HCT116 (cell line): ENCODE measurements at regions not wholly inside any gene's neighbourhood (a gene's known extent, or its start where the extent isn't known, plus 50 kb on each side); places are given as distances from the start of the nearest gene placed in this dataset.
"Not testable (repeated sequence)": the region's sequence is repeated elsewhere in the genome, so short reads cannot be mapped to it uniquely, and the experiment has no call there.

ENCODE experiments used
- ATAC-seq: fragments of 200-7000 bp; cut with Tn5 transposase; 2 replicates; pipeline ENCODE4 v1.9.1; 2020; ENCODE audit warnings: mild to moderate bottlenecking, moderate library complexity
- BruUV-seq: library from RNA; stranded (reverse); fragments of 400-500 nt; replicated peaks from 2 replicates; lab custom pipeline; 2021; lab: Mats Ljungman, UMichigan
- CTCF ChIA-PET: fragments of 300-600 bp; sonication (Branson Sonifier 250); formaldehyde crosslinking; loops from one replicate; lab custom pipeline; 2021; ENCODE audit warnings: antibody characterized with exemption; lab: Charles Lee
- POLR2A ChIA-PET: fragments of 300-600, 350-600 bp; sonication (Branson Sonifier 250); formaldehyde crosslinking; loops from one replicate; lab custom pipeline; 2021; ENCODE audit warnings: antibody characterized with exemption; lab: Charles Lee
- RAD21 ChIA-PET, 2 experiments: fragments of 300-600 bp; sonication (Branson Sonifier 250); formaldehyde crosslinking; loops; one replicate each; lab custom pipeline; 2023; ENCODE audit warnings: low total read pairs in 2 of 2; ENCODE audit not compliant: uncharacterized antibody in 2 of 2, unreplicated experiment in 2 of 2, low non-redundant PET in 1 of 2; lab: Charles Lee
- DNase-seq: peaks from one replicate; pipeline ENCODE4 v3.0.0-alpha.2; 2010; ENCODE audit warnings: low read depth, low spot score
- H2AFZ ChIP-seq: fragments of 200-600 bp; shearing (Covaris generic), sonication (generic); 2 replicates; pipeline ENCODE4 v1.6.1; 2017; ENCODE audit warnings: low read depth, mixed run types, mixed read lengths, antibody characterized with exemption, low read length; ENCODE audit not compliant: poor library complexity, severe bottlenecking
- H3K27ac ChIP-seq: 2 replicates; pipeline ENCODE4 v1.5.1; 2012; ENCODE audit warnings: low read depth, low read length
- H3K27me3 ChIP-seq: fragments of 200-600 bp; sonication (generic); 2 replicates; pipeline ENCODE4 v1.6.1; 2016; ENCODE audit warnings: mixed run types, low read length, mixed read lengths; ENCODE audit not compliant: insufficient read depth
- H3K36me3 ChIP-seq, 2 experiments: fragments of 200-500 bp in 1 of 2; fragments of 200-600 bp in 1 of 2; sonication (Bioruptor generic) in 1 of 2; sonication (generic) in 1 of 2; 2 replicates each; pipeline versions ENCODE4 v1.5.1 to v1.6.1; 2014 to 2016; ENCODE audit warnings: low read length in 2 of 2, inconsistent platforms in 1 of 2, mixed read lengths in 1 of 2, mixed run types in 1 of 2; ENCODE audit not compliant: insufficient read depth in 2 of 2, control insufficient read depth in 1 of 2
- H3K4me1 ChIP-seq, 2 experiments: fragments of 200-600 bp in 1 of 2; sonication (generic) in 1 of 2; 2 replicates each; pipeline versions ENCODE4 v1.5.1 to v1.6.1; 2012 to 2017; ENCODE audit warnings: low read length in 2 of 2, inconsistent platforms in 1 of 2, mild to moderate bottlenecking in 1 of 2, mixed read lengths in 1 of 2, mixed run types in 1 of 2, moderate library complexity in 1 of 2; ENCODE audit not compliant: insufficient read depth in 2 of 2, control insufficient read depth in 1 of 2
- H3K4me2 ChIP-seq: fragments of 200-600 bp; sonication (generic); 2 replicates; pipeline ENCODE4 v1.6.1; 2017; ENCODE audit warnings: mixed run types, low read length, mixed read lengths
- H3K4me3 ChIP-seq, 2 experiments: fragments of 200-600 bp in 1 of 2; sonication (generic) in 1 of 2; replicated peaks in 1 of 2; 2 replicates each; pipeline ENCODE4 v1.5.1; 2011 to 2016; ENCODE audit warnings: low read length in 2 of 2, control low read depth in 1 of 2, low read depth in 1 of 2, mild to moderate bottlenecking in 1 of 2, mixed read lengths in 1 of 2, mixed run types in 1 of 2
- H3K79me2 ChIP-seq: fragments of 200-600 bp; sonication (generic); 2 replicates; pipeline ENCODE4 v1.6.1; 2017; ENCODE audit warnings: mild to moderate bottlenecking, mixed run types, low read length, moderate library complexity, mixed read lengths; ENCODE audit not compliant: insufficient read depth
- H3K9ac ChIP-seq: fragments of 200-600 bp; sonication (generic); 2 replicates; pipeline ENCODE4 v1.6.1; 2016; ENCODE audit warnings: low read length, mixed read lengths
- H3K9me2 ChIP-seq: fragments of 200-600 bp; sonication (generic), shearing (Covaris generic); 2 replicates; pipeline ENCODE4 v1.6.1; 2017; ENCODE audit warnings: mixed run types, mild to moderate bottlenecking, moderate library complexity; ENCODE audit not compliant: insufficient read depth
- H3K9me3 ChIP-seq, 2 experiments: fragments of 200-500 bp in 1 of 2; fragments of 200-600 bp in 1 of 2; sonication (Bioruptor generic) in 1 of 2; sonication (generic) in 1 of 2; 2 replicates each; pipeline ENCODE4 v1.6.1; 2014 to 2017; ENCODE audit warnings: low read length in 2 of 2, mixed read lengths in 2 of 2, inconsistent platforms in 1 of 2, low read depth in 1 of 2, mild to moderate bottlenecking in 1 of 2, mixed run types in 1 of 2, moderate library complexity in 1 of 2; ENCODE audit not compliant: control insufficient read depth in 1 of 2, insufficient read depth in 1 of 2
- H4K20me1 ChIP-seq: fragments of 200-600 bp; sonication (generic), shearing (Covaris generic); 2 replicates; pipeline ENCODE4 v1.6.1; 2017; ENCODE audit warnings: mixed run types, mild to moderate bottlenecking, moderate library complexity; ENCODE audit not compliant: insufficient read depth
- EZH2 ChIP-seq: fragments of 200-600 bp; sonication (generic); IDR thresholded peaks from 2 replicates; pipeline ENCODE4 v1.6.1; 2017; ENCODE audit warnings: antibody characterized with exemption, mixed run types
- FOSL1 ChIP-seq: IDR thresholded peaks from 2 replicates; pipeline ENCODE4 v1.6.1; 2012; ENCODE audit warnings: low read depth
- POLR2AphosphoS5 ChIP-seq: IDR thresholded peaks from 2 replicates; pipeline ENCODE4 v1.6.1; 2011; ENCODE audit warnings: mild to moderate bottlenecking, low read depth, low read length, moderate library complexity
- SP1 ChIP-seq: IDR thresholded peaks from 2 replicates; pipeline ENCODE4 v1.6.1; 2012; ENCODE audit warnings: low read depth
- YY1 ChIP-seq: IDR thresholded peaks from 2 replicates; pipeline ENCODE4 v1.6.1; 2011; ENCODE audit warnings: low read length, low read depth, moderate library complexity, mild to moderate bottlenecking; ENCODE audit not compliant: insufficient replicate concordance; ENCODE audit errors: extremely low read depth
- ZFX ChIP-seq: fragments of 450-650 bp; IDR thresholded peaks from 2 replicates; pipeline ENCODE4 v1.6.1; 2017
- intact Hi-C: fragments of 100-400 bp; cut with micrococcal nuclease; formaldehyde crosslinking; loops from 2 replicates; pipeline ENCODE4 v1.10.0; 2022
- TF ChIP-seq, protein P1 (sequence below): IDR thresholded peaks from 2 replicates; pipeline ENCODE4 v1.6.1; 2012; ENCODE audit warnings: low read depth
- TF ChIP-seq, protein P2 (sequence below): IDR thresholded peaks from 2 replicates; pipeline ENCODE4 v1.6.1; 2012

DNA sequence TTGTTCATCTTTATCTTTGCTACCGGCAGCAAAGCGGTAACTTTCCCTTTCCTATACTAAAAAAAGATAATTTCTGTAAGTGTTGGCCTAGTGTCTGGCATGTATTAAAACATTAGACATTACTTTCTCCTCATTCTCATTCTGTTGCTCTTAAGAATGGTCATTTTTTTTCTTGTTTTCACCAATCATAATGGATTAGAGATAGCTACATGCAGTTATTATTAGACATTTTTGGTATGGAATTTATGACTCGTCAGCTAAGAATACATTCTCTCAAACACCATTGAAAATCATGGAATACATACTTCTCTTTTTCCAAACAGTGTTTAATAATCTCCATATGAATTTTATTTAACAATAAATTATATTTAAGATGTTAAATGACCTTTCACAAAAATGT, 1154.6 kb downstream of the BRINP3 start:
- H3K36me3 ChIP-seq: no peaks in the 10 kb centered on the region
- DNase-seq: no peak
- H3K4me3 ChIP-seq: no peak overlapping the region
- H3K9me3 ChIP-seq: no peaks in the 10 kb centered on the region
- H2AFZ ChIP-seq: no peak overlapping the region
- H3K9me2 ChIP-seq: no peaks in the 10 kb centered on the region
- ATAC-seq: no peak
- no peak overlapping the region for H3K27ac ChIP-seq
- no peaks in the 10 kb centered on the region for H4K20me1 ChIP-seq
- ChIA-PET RAD21 (no interaction called here), POLR2A (no interaction called here)
- H3K79me2 ChIP-seq: no peaks in the 10 kb centered on the region
- H3K27me3 ChIP-seq: no peaks in the 10 kb centered on the region
- H3K9ac ChIP-seq: no peak overlapping the region
- no peak for TF ChIP-seq EZH2
- TF ChIP-seq YY1: no peak
- TF ChIP-seq, protein P1, sequence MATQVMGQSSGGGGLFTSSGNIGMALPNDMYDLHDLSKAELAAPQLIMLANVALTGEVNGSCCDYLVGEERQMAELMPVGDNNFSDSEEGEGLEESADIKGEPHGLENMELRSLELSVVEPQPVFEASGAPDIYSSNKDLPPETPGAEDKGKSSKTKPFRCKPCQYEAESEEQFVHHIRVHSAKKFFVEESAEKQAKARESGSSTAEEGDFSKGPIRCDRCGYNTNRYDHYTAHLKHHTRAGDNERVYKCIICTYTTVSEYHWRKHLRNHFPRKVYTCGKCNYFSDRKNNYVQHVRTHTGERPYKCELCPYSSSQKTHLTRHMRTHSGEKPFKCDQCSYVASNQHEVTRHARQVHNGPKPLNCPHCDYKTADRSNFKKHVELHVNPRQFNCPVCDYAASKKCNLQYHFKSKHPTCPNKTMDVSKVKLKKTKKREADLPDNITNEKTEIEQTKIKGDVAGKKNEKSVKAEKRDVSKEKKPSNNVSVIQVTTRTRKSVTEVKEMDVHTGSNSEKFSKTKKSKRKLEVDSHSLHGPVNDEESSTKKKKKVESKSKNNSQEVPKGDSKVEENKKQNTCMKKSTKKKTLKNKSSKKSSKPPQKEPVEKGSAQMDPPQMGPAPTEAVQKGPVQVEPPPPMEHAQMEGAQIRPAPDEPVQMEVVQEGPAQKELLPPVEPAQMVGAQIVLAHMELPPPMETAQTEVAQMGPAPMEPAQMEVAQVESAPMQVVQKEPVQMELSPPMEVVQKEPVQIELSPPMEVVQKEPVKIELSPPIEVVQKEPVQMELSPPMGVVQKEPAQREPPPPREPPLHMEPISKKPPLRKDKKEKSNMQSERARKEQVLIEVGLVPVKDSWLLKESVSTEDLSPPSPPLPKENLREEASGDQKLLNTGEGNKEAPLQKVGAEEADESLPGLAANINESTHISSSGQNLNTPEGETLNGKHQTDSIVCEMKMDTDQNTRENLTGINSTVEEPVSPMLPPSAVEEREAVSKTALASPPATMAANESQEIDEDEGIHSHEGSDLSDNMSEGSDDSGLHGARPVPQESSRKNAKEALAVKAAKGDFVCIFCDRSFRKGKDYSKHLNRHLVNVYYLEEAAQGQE: no peak
- TF ChIP-seq POLR2AphosphoS5: no peak
- no peak for TF ChIP-seq ZFX
- no peak for TF ChIP-seq SP1
- TF ChIP-seq FOSL1: no peak
- TF ChIP-seq, protein P2, sequence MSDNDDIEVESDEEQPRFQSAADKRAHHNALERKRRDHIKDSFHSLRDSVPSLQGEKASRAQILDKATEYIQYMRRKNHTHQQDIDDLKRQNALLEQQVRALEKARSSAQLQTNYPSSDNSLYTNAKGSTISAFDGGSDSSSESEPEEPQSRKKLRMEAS: no peak
- TF ChIP-seq, all 23 proteins: peak for 0
- CTCF ChIA-PET: no interaction called here
- intact Hi-C loops: no loop called here
- Histone ChIP-seq H3K4me2 (no peak overlapping the region), H3K4me1 (no peaks in the 10 kb centered on the region)
- no TSS peak for BruUV-seq

DNA sequence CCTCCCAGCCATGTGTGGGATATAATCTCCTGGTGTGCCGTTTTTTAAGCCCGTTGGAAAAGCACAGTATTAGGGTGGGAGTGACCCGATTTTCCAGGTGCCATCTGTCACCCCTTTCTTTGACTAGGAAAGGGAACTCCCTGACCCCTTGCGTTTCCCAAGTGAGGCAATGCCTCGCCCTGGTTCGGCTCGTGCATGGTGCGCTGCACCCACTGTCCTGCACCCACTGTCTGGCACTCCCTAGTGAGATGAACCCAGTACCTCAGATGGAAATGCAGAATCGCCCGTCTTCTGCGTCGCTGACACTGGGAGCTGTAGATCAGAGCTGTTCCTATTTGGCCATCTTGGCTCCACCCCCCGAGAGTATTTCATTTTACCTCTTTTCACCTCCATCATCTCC, 1146.6 kb downstream of the BRINP3 start:
- BruUV-seq, POLR2A ChIA-PET, RAD21 ChIA-PET: not testable (repeated sequence)

More for the DNA sequence above, 1146.6 kb downstream of the BRINP3 start:
- CTCF ChIA-PET, H3K9me2 ChIP-seq, H3K4me1 ChIP-seq, H3K9me3 ChIP-seq, H3K36me3 ChIP-seq, H2AFZ ChIP-seq, DNase-seq, H3K9ac ChIP-seq, intact Hi-C loops, H4K20me1 ChIP-seq, H3K4me3 ChIP-seq, ATAC-seq, H3K4me2 ChIP-seq, H3K27me3 ChIP-seq, H3K79me2 ChIP-seq, H3K27ac ChIP-seq: not testable (repeated sequence)
